Stomach (tissue), 8 donors: ENCODE measurements at regions not wholly inside any gene's neighbourhood (a gene's known extent, or its start where the extent isn't known, plus 50 kb on each side); places are given as distances from the start of the nearest gene placed in this dataset.

Experiments used
- DNase-seq, 2 donors: peaks; one replicate each; pipeline versions ENCODE4 v3.0.0 to v3.0.0-alpha.2; 2013 to 2019
- H3K27ac ChIP-seq, 5 donors: fragments of 200-600 bp in 4 of 5; sonication (generic) in 4 of 5; one replicate each; pipeline ENCODE4 v1.5.1; 2013 to 2019; ENCODE audit warnings: mild to moderate bottlenecking in 1 of 5, moderate library complexity in 1 of 5
- H3K27me3 ChIP-seq, 3 donors: fragments of 200-600 bp; sonication (generic); one replicate each; pipeline ENCODE4 v1.5.1; 2017 to 2019; ENCODE audit warnings: mixed run types in 1 of 3
- H3K36me3 ChIP-seq, 4 donors: fragments of 200-600 bp; sonication (generic); 1 replicate in 3 of 4; 2 replicates in 1 of 4; pipeline ENCODE4 v1.5.1; 2016 to 2019
- H3K4me1 ChIP-seq, 4 donors: fragments of 200-600 bp; sonication (generic); one replicate each; pipeline ENCODE4 v1.5.1; 2016 to 2019
- H3K4me3 ChIP-seq, 4 donors: fragments of 200-600 bp; sonication (generic) in 3 of 4; one replicate each; pipeline ENCODE4 v1.5.1; 2016 to 2019; ENCODE audit warnings: mild to moderate bottlenecking in 1 of 4
- H3K9me3 ChIP-seq, 4 donors: fragments of 200-600 bp; sonication (generic); one replicate each; pipeline ENCODE4 v1.5.1; 2016 to 2019
- EP300 ChIP-seq: sonication (generic); formaldehyde crosslinking; IDR thresholded peaks from one replicate; pipeline ENCODE4 v1.6.1; 2017; ENCODE audit warnings: antibody characterized with exemption
- POLR2A ChIP-seq, 4 donors: fragments of 450-650 bp; IDR thresholded peaks; one replicate each; pipeline ENCODE4 v1.6.1; 2016; ENCODE audit warnings: antibody characterized with exemption in 4 of 4, control low read depth in 2 of 4, mild to moderate bottlenecking in 1 of 4, moderate library complexity in 1 of 4
- POLR2AphosphoS5 ChIP-seq, 3 donors: sonication (generic); formaldehyde crosslinking; IDR thresholded peaks; one replicate each; pipeline ENCODE4 v1.6.1; 2016; ENCODE audit warnings: antibody characterized with exemption in 3 of 3
- WGBS, 5 donors: extraction: QIAGEN DNeasy Blood & Tissue Kit in 3 of 5; methylation state at CpG; one replicate each; pipeline versions ENCODE4 v1.1.5 to v1.1.7; 2013 to 2018; 5-methylcytosine and 5-hydroxymethylcytosine counted together
- intact Hi-C: fragments of 100-400 bp; cut with DNase I; formaldehyde crosslinking; loops from one replicate; pipeline ENCODE4 v1.15.1; 2023; ENCODE audit warnings: low total_unique reads
- TF ChIP-seq, protein P1 (sequence below), 7 experiments: fragments of 450-650 bp in 4 of 7; fragments of 200-600 bp in 3 of 7; sonication (generic) in 3 of 7; IDR thresholded peaks; one replicate each; pipeline ENCODE4 v1.5.1; 2016 to 2019; ENCODE audit warnings: antibody characterized with exemption in 7 of 7, control low read depth in 2 of 7, mild to moderate bottlenecking in 1 of 7
- donor health status: healthy with polysubstance abuse.
- donor health status: Bipolar disorder and iron deficiency.
- donor health status: healthy.

GRCh38 chr20:7196481-7196880, 429.0 kb downstream of the BMP2 start:
- Histone ChIP-seq H3K9me3 (no peaks in the 10 kb centered on the region), H3K27ac (no peak overlapping the region), H3K4me1 (no peaks in the 10 kb centered on the region), H3K4me3 (no peak overlapping the region), H3K27me3 (no peaks in the 10 kb centered on the region), H3K36me3 (no peaks in the 10 kb centered on the region)
- TF ChIP-seq, protein P1, sequence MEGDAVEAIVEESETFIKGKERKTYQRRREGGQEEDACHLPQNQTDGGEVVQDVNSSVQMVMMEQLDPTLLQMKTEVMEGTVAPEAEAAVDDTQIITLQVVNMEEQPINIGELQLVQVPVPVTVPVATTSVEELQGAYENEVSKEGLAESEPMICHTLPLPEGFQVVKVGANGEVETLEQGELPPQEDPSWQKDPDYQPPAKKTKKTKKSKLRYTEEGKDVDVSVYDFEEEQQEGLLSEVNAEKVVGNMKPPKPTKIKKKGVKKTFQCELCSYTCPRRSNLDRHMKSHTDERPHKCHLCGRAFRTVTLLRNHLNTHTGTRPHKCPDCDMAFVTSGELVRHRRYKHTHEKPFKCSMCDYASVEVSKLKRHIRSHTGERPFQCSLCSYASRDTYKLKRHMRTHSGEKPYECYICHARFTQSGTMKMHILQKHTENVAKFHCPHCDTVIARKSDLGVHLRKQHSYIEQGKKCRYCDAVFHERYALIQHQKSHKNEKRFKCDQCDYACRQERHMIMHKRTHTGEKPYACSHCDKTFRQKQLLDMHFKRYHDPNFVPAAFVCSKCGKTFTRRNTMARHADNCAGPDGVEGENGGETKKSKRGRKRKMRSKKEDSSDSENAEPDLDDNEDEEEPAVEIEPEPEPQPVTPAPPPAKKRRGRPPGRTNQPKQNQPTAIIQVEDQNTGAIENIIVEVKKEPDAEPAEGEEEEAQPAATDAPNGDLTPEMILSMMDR (IDR thresholded peaks at IDR 0.05) = no peak
- TF ChIP-seq POLR2AphosphoS5 (IDR thresholded peaks at IDR 0.05) (no peak), EP300 (no peak), POLR2A (IDR thresholded peaks at IDR 0.05) (no peak)
- DNase-seq = no peak
- WGBS, 5 donors = 84 to 94% (median 90%) methylated on average over 1 of the region's 1 CpG
- intact Hi-C loops = no loop called here

DNA sequence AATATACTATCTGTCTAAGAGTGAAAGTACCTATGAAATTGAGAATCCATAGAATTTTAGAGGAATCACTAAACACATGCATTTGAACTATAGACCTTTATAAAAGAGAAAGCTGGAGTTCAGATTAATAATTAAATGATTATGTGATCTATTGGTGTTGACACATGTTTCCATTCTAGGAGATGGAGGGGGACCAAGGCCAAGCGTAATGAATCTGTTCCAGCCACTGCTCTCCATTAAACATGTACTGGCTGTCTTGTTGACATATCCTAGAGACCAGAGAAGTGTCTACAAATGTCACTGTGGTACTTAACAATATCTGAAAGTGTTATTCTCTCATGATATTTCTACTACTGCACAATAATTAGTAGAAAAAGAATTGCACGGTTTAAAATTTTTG, 432.4 kb downstream of the BMP2 start:
- Histone ChIP-seq H3K9me3 (no peaks in the 10 kb centered on the region), H3K27me3 (no peaks in the 10 kb centered on the region), H3K27ac (no peak overlapping the region), H3K36me3 (no peaks in the 10 kb centered on the region), H3K4me1 (no peaks in the 10 kb centered on the region), H3K4me3 (no peak overlapping the region)
- TF ChIP-seq POLR2AphosphoS5 (IDR thresholded peaks at IDR 0.05) (no peak), POLR2A (IDR thresholded peaks at IDR 0.05) (no peak)
- TF ChIP-seq, protein P1 (IDR thresholded peaks at IDR 0.05) = no peak
- 70 to 83% (median 73%) methylated on average over 2 of the region's 2 CpGs for WGBS, 5 donors
- intact Hi-C loops = no loop called here
- DNase-seq = peak in 1 of 2 donors; percentile 29

DNA sequence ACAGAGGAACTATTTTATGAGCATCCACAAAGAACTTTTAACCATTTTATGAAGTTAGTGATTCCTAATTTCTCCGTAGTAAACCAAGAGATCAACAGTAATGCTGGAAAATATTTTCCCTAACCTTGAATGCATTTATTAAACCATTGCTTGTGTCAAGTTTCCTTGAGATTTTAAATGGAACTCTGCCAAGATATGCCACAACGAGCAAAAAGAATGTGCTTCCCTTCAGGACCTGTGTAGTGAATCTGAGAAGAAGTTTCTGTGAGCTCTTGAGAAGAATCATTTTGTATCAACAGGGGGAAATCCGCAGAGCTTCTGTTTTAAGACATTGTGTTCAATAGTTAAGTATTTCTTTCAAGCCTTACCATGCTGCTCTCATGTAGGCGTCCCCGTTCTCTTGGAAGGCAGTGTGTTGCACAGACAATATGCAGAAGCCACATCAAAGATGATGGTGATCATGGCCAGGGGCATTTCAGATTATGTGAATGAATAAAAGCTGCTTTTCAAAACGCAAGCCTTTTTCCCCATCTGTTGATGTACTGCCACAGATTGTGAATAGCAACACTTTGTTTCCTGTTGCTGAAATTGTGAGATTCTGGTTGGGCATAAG, 439.8 kb downstream of the BMP2 start:
- H3K9me3 ChIP-seq = no peaks in the 10 kb centered on the region
- no peak for DNase-seq
- H3K27me3 ChIP-seq = no peaks in the 10 kb centered on the region
- no peak overlapping the region for H3K4me3 ChIP-seq
- no peaks in the 10 kb centered on the region for H3K4me1 ChIP-seq
- no peaks in the 10 kb centered on the region for H3K36me3 ChIP-seq
- intact Hi-C loops = no loop called here
- WGBS, 5 donors = 63 to 77% (median 74%) methylated on average over 6 of the region's 6 CpGs
- H3K27ac ChIP-seq = no peak overlapping the region
- TF ChIP-seq POLR2AphosphoS5 (IDR thresholded peaks at IDR 0.05) = no peak

- Histone ChIP-seq H3K36me3 (no peaks in the 10 kb centered on the region), H3K4me3 (no peak overlapping the region), H3K27me3 (no peaks in the 10 kb centered on the region), H3K27ac (no peak overlapping the region), H3K4me1 (no peaks in the 10 kb centered on the region), H3K9me3 (no peaks in the 10 kb centered on the region)
- DNase-seq = no peak
- intact Hi-C loops = no loop called here
- TF ChIP-seq POLR2AphosphoS5 (IDR thresholded peaks at IDR 0.05) = no peak
- no peak for TF ChIP-seq POLR2A (IDR thresholded peaks at IDR 0.05)
- TF ChIP-seq, protein P1 (IDR thresholded peaks at IDR 0.05) = no peak
- no peak for TF ChIP-seq EP300
- 70 to 88% (median 77%) methylated on average over 4 of the region's 4 CpGs for WGBS, 5 donors
Measured at GRCh38 chr20:7210910-7211309, 443.4 kb downstream of the BMP2 start.

GRCh38 chr20:7214081-7214740, 446.7 kb downstream of the BMP2 start:
- Histone ChIP-seq H3K36me3 (no peaks in the 10 kb centered on the region), H3K9me3 (no peaks in the 10 kb centered on the region), H3K27me3 (no peaks in the 10 kb centered on the region), H3K4me1 (no peaks in the 10 kb centered on the region), H3K27ac (no peak overlapping the region), H3K4me3 (no peak overlapping the region)
- WGBS, 5 donors = 72 to 93% (median 81%) methylated on average over 3 of the region's 3 CpGs
- TF ChIP-seq POLR2AphosphoS5 (IDR thresholded peaks at IDR 0.05) = no peak
- TF ChIP-seq EP300 = no peak
- TF ChIP-seq, protein P1 (IDR thresholded peaks at IDR 0.05) = no peak
- TF ChIP-seq POLR2A (IDR thresholded peaks at IDR 0.05) = no peak
- intact Hi-C loops = no loop called here
- no peak for DNase-seq
